Activated CD8-positive, alpha-beta T cell treated with anti-CD3 and anti-CD28 coated beads for 36 hours (primary cell): ENCODE measurements at regions not wholly inside any gene's neighbourhood (a gene's known extent, or its start where the extent isn't known, plus 50 kb on each side); places are given as distances from the start of the nearest gene placed in this dataset.

ENCODE experiments used
- ATAC-seq: fragments of 200-7000 bp; cut with Tn5 transposase; one replicate; pipeline ENCODE4 v1.10.0; 2021; ENCODE audit warnings: mild to moderate bottlenecking, moderate library complexity
- CTCF ChIA-PET: fragments of 350-600 bp; sonication (Branson Sonifier 250); formaldehyde crosslinking; loops from one replicate; lab custom pipeline; 2021; ENCODE audit warnings: antibody characterized with exemption; lab: Charles Lee
- POLR2A ChIA-PET: fragments of 350-600 bp; sonication (Branson Sonifier 250); formaldehyde crosslinking; loops from one replicate; lab custom pipeline; 2021; ENCODE audit warnings: antibody characterized with exemption; lab: Charles Lee
- DNase-seq: peaks from one replicate; pipeline ENCODE4 v3.0.0-alpha.2; 2020
- H3K27ac Mint-ChIP-seq: one replicate; pipeline ENCODE4 v1.8.0; 2021; ENCODE audit warnings: mild to moderate bottlenecking, mixed read lengths
- H3K27me3 Mint-ChIP-seq: one replicate; pipeline ENCODE4 v1.8.0; 2021; ENCODE audit warnings: mixed read lengths
- H3K36me3 Mint-ChIP-seq: one replicate; pipeline ENCODE4 v1.8.0; 2021; ENCODE audit warnings: low read depth, mixed read lengths
- H3K4me1 Mint-ChIP-seq: one replicate; pipeline ENCODE4 v1.8.0; 2021; ENCODE audit warnings: low read depth, mixed read lengths
- H3K4me3 Mint-ChIP-seq: one replicate; pipeline ENCODE4 v1.8.0; 2021; ENCODE audit warnings: mild to moderate bottlenecking, moderate library complexity, mixed read lengths
- H3K9me3 Mint-ChIP-seq: one replicate; pipeline ENCODE4 v1.8.0; 2021; ENCODE audit warnings: mixed read lengths
- CTCF ChIP-seq: fragments of 200-600 bp; IDR thresholded peaks from one replicate; pipeline ENCODE4 v1.8.0; 2022; ENCODE audit warnings: antibody characterized with exemption, mild to moderate bottlenecking
- intact Hi-C: fragments of 100-400 bp; cut with micrococcal nuclease; formaldehyde crosslinking; loops from one replicate; pipeline ENCODE4 v1.10.0; 2022

- ChIA-PET CTCF (no interaction called here), POLR2A (no interaction called here)
- Mint-ChIP-seq H3K4me3 (no peak overlapping the region), H3K27me3 (no peaks in the 10 kb centered on the region), H3K36me3 (no peaks in the 10 kb centered on the region), H3K9me3 (peaks cover 13% of the 10 kb centered on the region), H3K4me1 (no peaks in the 10 kb centered on the region), H3K27ac (no peak overlapping the region)
- TF ChIP-seq CTCF: no peak
- intact Hi-C loops: no loop called here
- DNase-seq: no peak
- ATAC-seq: no peak
Measured at GRCh38 chr9:23255346-23255745, 570.7 kb downstream of the ELAVL2 start.

- no peak for ATAC-seq
Measured at GRCh38 chr9:23258569-23258968, 567.5 kb downstream of the ELAVL2 start.

GRCh38 chr9:23278561-23278960, 547.5 kb downstream of the ELAVL2 start:
- no peak for TF ChIP-seq CTCF
- Mint-ChIP-seq H3K36me3 (no peaks in the 10 kb centered on the region), H3K27ac (no peak overlapping the region), H3K27me3 (no peaks in the 10 kb centered on the region), H3K4me1 (no peaks in the 10 kb centered on the region), H3K9me3 (peaks cover 2% of the 10 kb centered on the region), H3K4me3 (no peak overlapping the region)
- POLR2A ChIA-PET: no interaction called here
- no peak for DNase-seq
- no peak for ATAC-seq
- intact Hi-C loops: no loop called here
- CTCF ChIA-PET: no interaction called here

More at GRCh38 chr9:23258569-23258968, 567.5 kb downstream of the ELAVL2 start:
- ChIA-PET POLR2A (no interaction called here), CTCF (no interaction called here)
- DNase-seq: no peak
- H3K4me3 Mint-ChIP-seq: no peak overlapping the region
- H3K9me3 Mint-ChIP-seq: peaks cover 5% of the 10 kb centered on the region
- no peak overlapping the region for H3K27ac Mint-ChIP-seq
- no peak for TF ChIP-seq CTCF
- intact Hi-C loops: no loop called here
- no peaks in the 10 kb centered on the region for H3K4me1 Mint-ChIP-seq
- H3K36me3 Mint-ChIP-seq: no peaks in the 10 kb centered on the region
- no peaks in the 10 kb centered on the region for H3K27me3 Mint-ChIP-seq

GRCh38 chr9:23287390-23287789, 538.6 kb downstream of the ELAVL2 start:
- TF ChIP-seq CTCF: no peak
- Mint-ChIP-seq H3K27ac (no peak overlapping the region), H3K27me3 (no peaks in the 10 kb centered on the region), H3K4me1 (no peaks in the 10 kb centered on the region), H3K4me3 (no peak overlapping the region), H3K9me3 (peaks cover 6% of the 10 kb centered on the region), H3K36me3 (no peaks in the 10 kb centered on the region)
- ChIA-PET CTCF (no interaction called here), POLR2A (no interaction called here)
- ATAC-seq (no peak), DNase-seq (no peak)
- intact Hi-C loops: no loop called here

- H3K4me1 Mint-ChIP-seq: no peaks in the 10 kb centered on the region
- intact Hi-C loops: no loop called here
- CTCF ChIA-PET: no interaction called here
- DNase-seq (no peak), ATAC-seq (no peak)
- no peak for TF ChIP-seq CTCF
- H3K36me3 Mint-ChIP-seq: no peaks in the 10 kb centered on the region
- H3K27me3 Mint-ChIP-seq: no peaks in the 10 kb centered on the region
- no peak overlapping the region for H3K4me3 Mint-ChIP-seq
- POLR2A ChIA-PET: no interaction called here
- no peak overlapping the region for H3K27ac Mint-ChIP-seq
- H3K9me3 Mint-ChIP-seq: peaks cover 6% of the 10 kb centered on the region
Measured at GRCh38 chr9:23288545-23288944, 537.5 kb downstream of the ELAVL2 start.
